ENCODE measurements at regions not wholly inside any gene's neighbourhood (a gene's known extent, or its start where the extent isn't known, plus 50 kb on each side); places are given as distances from the start of the nearest gene placed in this dataset.

GRCh38 chr14:98867726-98868125 lies 404.3 kb downstream of the BCL11B start:
- no peak for TF ChIP-seq POLR2A (IDR thresholded peaks at IDR 0.05)
- no peak for TF ChIP-seq CTCF (IDR thresholded peaks at IDR 0.05)

Data from prostate gland (tissue), 2 donors.